GM18858 (cell line): ENCODE measurements at regions not wholly inside any gene's neighbourhood (a gene's known extent, or its start where the extent isn't known, plus 50 kb on each side); places are given as distances from the start of the nearest gene placed in this dataset.
"Not testable (repeated sequence)": the region's sequence is repeated elsewhere in the genome, so short reads cannot be mapped to it uniquely, and the experiment has no call there.

Experiments
- ATAC-seq: cut with Tn5 transposase; IDR thresholded peaks from one replicate; pipeline ENCODE4 v1.9.1; 2021; ENCODE audit not compliant: unreplicated experiment

GRCh38 chr10:2392145-2392812, 655.0 kb upstream of the ADARB2 start:
- no peak for ATAC-seq

- no peak for ATAC-seq
Measured at GRCh38 chr10:2387672-2388071, 650.3 kb upstream of the ADARB2 start.

GRCh38 chr10:2387261-2387660, 649.9 kb upstream of the ADARB2 start:
- ATAC-seq = no peak

GRCh38 chr10:2380218-2380617, 642.9 kb upstream of the ADARB2 start:
- no peak for ATAC-seq

- no peak for ATAC-seq
Measured at GRCh38 chr10:2367083-2367482, 629.8 kb upstream of the ADARB2 start.

GRCh38 chr10:2366264-2366931, 629.1 kb upstream of the ADARB2 start:
- no peak for ATAC-seq

GRCh38 chr10:2362331-2362730, 625.0 kb upstream of the ADARB2 start:
- ATAC-seq = no peak

- no peak for ATAC-seq
Measured at GRCh38 chr10:2358586-2358985, 621.3 kb upstream of the ADARB2 start.

GRCh38 chr10:2356670-2357069, 619.3 kb upstream of the ADARB2 start:
- ATAC-seq = no peak

GRCh38 chr10:2351566-2351965, 614.2 kb upstream of the ADARB2 start:
- no peak for ATAC-seq

GRCh38 chr10:2342206-2342605, 604.9 kb upstream of the ADARB2 start:
- no peak for ATAC-seq

- ATAC-seq = no peak
Measured at GRCh38 chr10:2340831-2341647, 603.7 kb upstream of the ADARB2 start.

GRCh38 chr10:2335626-2336025, 598.3 kb upstream of the ADARB2 start:
- ATAC-seq = no peak

- no peak for ATAC-seq
Measured at GRCh38 chr10:2334575-2334974, 597.2 kb upstream of the ADARB2 start.

GRCh38 chr10:2329082-2329481, 591.8 kb upstream of the ADARB2 start:
- no peak for ATAC-seq

- no peak for ATAC-seq
Measured at GRCh38 chr10:2326411-2326810, 589.1 kb upstream of the ADARB2 start.

- ATAC-seq = not testable (repeated sequence)
Measured at GRCh38 chr10:2315045-2315485, 577.7 kb upstream of the ADARB2 start.

- no peak for ATAC-seq
Measured at GRCh38 chr10:2306081-2306480, 568.8 kb upstream of the ADARB2 start.

- ATAC-seq = no peak
Measured at GRCh38 chr10:2303169-2303568, 565.8 kb upstream of the ADARB2 start.

GRCh38 chr10:2301227-2301626, 563.9 kb upstream of the ADARB2 start:
- no peak for ATAC-seq

- ATAC-seq = no peak
Measured at GRCh38 chr10:2300231-2300630, 562.9 kb upstream of the ADARB2 start.
